ENCODE measurements at regions not wholly inside any gene's neighbourhood (a gene's known extent, or its start where the extent isn't known, plus 50 kb on each side); places are given as distances from the start of the nearest gene placed in this dataset.

DNA sequence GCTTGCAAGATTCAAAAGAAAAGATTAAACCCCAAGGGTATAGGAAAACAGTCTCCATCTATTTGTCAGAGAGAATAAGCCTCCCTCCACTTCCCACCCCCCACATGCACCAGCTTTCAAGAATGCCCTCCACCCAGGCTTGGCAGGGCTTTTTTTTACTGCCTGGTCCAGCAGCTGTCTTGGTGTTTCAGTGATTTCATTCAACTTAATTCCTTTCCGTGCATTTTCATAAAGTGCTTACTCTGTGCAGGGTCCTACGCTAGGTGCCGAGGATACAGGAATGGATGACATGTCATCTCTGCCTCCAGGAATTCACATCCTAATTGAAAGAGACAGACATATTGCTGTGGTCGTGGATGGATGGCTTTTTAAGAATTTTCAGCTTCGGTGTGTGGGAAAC, 117.9 kb downstream of the LRATD1 start:
- H3K9me3 ChIP-seq: no peaks in the 10 kb centered on the region
- H3K4me1 ChIP-seq (ENCODE audit: control insufficient read depth in 1 of 2, insufficient read depth in 2 of 2, low read depth in 1 of 2, low read length in 1 of 2): no peaks in the 10 kb centered on the region
- no peaks in the 10 kb centered on the region for H4K20me1 ChIP-seq (ENCODE audit: insufficient read depth)
- ChIA-PET CTCF (no interaction called here), POLR2A (no interaction called here)
- WGBS (ENCODE audit: low lambda C conversion rate): 24% methylated on average over 5 of the region's 5 CpGs
- H3K79me2 ChIP-seq (ENCODE audit: insufficient read depth): no peaks in the 10 kb centered on the region
- H3K27me3 ChIP-seq (ENCODE audit: insufficient read depth): no peaks in the 10 kb centered on the region
- no peak for DNase-seq
- H3K4me2 ChIP-seq: no peak overlapping the region
- H3K9ac ChIP-seq: no peak overlapping the region
- H3K9me2 ChIP-seq: no peaks in the 10 kb centered on the region
- no peak for TF ChIP-seq USF2 (IDR thresholded peaks at IDR 0.05; ENCODE audit: borderline replicate concordance, low read depth, low read length)
- no peak for TF ChIP-seq FOXM1 (IDR thresholded peaks at IDR 0.05; ENCODE audit: low read depth)
- no peak for TF ChIP-seq MAX (IDR thresholded peaks at IDR 0.05; ENCODE audit: low read depth)
- no peak for TF ChIP-seq RXRA (IDR thresholded peaks at IDR 0.05; ENCODE audit: borderline replicate concordance, low read depth)
- no peak for TF ChIP-seq PBX3 (IDR thresholded peaks at IDR 0.05)
- no peak for TF ChIP-seq EP300 (IDR thresholded peaks at IDR 0.05; ENCODE audit: borderline replicate concordance in 1 of 2, low read depth in 1 of 2, low read length in 1 of 2)
- no peak for TF ChIP-seq MXI1 (IDR thresholded peaks at IDR 0.05; ENCODE audit: low read depth, low read length)
- TF ChIP-seq FOSL2 (IDR thresholded peaks at IDR 0.05; ENCODE audit: borderline replicate concordance, low read depth): no peak
- TF ChIP-seq TCF12 (IDR thresholded peaks at IDR 0.05): no peak
- TF ChIP-seq NRF1 (IDR thresholded peaks at IDR 0.05; ENCODE audit: low read depth, low read length): no peak
- TF ChIP-seq CTCF (IDR thresholded peaks at IDR 0.05): no peak
- TF ChIP-seq TEAD4 (IDR thresholded peaks at IDR 0.05; ENCODE audit: borderline replicate concordance, insufficient read depth): no peak
- TF ChIP-seq RFX5 (IDR thresholded peaks at IDR 0.05; ENCODE audit: low read length): no peak
- TF ChIP-seq, protein P1, sequence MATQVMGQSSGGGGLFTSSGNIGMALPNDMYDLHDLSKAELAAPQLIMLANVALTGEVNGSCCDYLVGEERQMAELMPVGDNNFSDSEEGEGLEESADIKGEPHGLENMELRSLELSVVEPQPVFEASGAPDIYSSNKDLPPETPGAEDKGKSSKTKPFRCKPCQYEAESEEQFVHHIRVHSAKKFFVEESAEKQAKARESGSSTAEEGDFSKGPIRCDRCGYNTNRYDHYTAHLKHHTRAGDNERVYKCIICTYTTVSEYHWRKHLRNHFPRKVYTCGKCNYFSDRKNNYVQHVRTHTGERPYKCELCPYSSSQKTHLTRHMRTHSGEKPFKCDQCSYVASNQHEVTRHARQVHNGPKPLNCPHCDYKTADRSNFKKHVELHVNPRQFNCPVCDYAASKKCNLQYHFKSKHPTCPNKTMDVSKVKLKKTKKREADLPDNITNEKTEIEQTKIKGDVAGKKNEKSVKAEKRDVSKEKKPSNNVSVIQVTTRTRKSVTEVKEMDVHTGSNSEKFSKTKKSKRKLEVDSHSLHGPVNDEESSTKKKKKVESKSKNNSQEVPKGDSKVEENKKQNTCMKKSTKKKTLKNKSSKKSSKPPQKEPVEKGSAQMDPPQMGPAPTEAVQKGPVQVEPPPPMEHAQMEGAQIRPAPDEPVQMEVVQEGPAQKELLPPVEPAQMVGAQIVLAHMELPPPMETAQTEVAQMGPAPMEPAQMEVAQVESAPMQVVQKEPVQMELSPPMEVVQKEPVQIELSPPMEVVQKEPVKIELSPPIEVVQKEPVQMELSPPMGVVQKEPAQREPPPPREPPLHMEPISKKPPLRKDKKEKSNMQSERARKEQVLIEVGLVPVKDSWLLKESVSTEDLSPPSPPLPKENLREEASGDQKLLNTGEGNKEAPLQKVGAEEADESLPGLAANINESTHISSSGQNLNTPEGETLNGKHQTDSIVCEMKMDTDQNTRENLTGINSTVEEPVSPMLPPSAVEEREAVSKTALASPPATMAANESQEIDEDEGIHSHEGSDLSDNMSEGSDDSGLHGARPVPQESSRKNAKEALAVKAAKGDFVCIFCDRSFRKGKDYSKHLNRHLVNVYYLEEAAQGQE (IDR thresholded peaks at IDR 0.05; ENCODE audit: low read depth, low read length): no peak
- no peak overlapping the region for H3K4me3 ChIP-seq (ENCODE audit: low read depth in 2 of 2, low read length in 1 of 2)
- no peaks in the 10 kb centered on the region for H3F3A ChIP-seq (replicated peaks; ENCODE audit: insufficient read depth)
- no peak overlapping the region for H2AFZ ChIP-seq (ENCODE audit: low read depth)
- H3K36me3 ChIP-seq (replicated peaks in 1 of 2; ENCODE audit: control insufficient read depth in 1 of 2, insufficient read depth in 2 of 2, low read length in 1 of 2): no peaks in the 10 kb centered on the region
- H3K27ac ChIP-seq (ENCODE audit: low read depth in 2 of 2, low read length in 1 of 2): no peak overlapping the region

Measured in SK-N-SH (cell line).